Spleen (tissue), 7 donors: ENCODE measurements at regions not wholly inside any gene's neighbourhood (a gene's known extent, or its start where the extent isn't known, plus 50 kb on each side); places are given as distances from the start of the nearest gene placed in this dataset.

Source experiments
- POLR2A ChIP-seq, 3 donors: fragments of 450-650 bp; IDR thresholded peaks; one replicate each; pipeline ENCODE4 v1.5.1; 2017; ENCODE audit warnings: antibody characterized with exemption in 3 of 3, mild to moderate bottlenecking in 1 of 3
- POLR2AphosphoS5 ChIP-seq, 3 donors: sonication (generic); formaldehyde crosslinking; IDR thresholded peaks; one replicate each; pipeline ENCODE4 v1.5.1; 2017; ENCODE audit warnings: antibody characterized with exemption in 3 of 3
- TF ChIP-seq, protein P1 (sequence below), 11 experiments: fragments of 200-600 bp in 7 of 11; fragments of 450-650 bp in 4 of 11; sonication (generic) in 4 of 11; IDR thresholded peaks in 8 of 11; conservative IDR thresholded peaks in 3 of 11; 1 replicate in 7 of 11; 2 replicates in 4 of 11; pipeline versions ENCODE4 v1.4.0 to v1.8.0; 2016 to 2021; ENCODE audit warnings: antibody characterized with exemption in 11 of 11, inconsistent platforms in 4 of 11, mild to moderate bottlenecking in 1 of 11
- donor health status: DM: no; HTN: no; CAD: no; lungs with moderate emphysema.
- donor health status: DM: no; HTN: no; CAD: no.
- donor health status: DM: no; HTN: no; CAD: no.

DNA sequence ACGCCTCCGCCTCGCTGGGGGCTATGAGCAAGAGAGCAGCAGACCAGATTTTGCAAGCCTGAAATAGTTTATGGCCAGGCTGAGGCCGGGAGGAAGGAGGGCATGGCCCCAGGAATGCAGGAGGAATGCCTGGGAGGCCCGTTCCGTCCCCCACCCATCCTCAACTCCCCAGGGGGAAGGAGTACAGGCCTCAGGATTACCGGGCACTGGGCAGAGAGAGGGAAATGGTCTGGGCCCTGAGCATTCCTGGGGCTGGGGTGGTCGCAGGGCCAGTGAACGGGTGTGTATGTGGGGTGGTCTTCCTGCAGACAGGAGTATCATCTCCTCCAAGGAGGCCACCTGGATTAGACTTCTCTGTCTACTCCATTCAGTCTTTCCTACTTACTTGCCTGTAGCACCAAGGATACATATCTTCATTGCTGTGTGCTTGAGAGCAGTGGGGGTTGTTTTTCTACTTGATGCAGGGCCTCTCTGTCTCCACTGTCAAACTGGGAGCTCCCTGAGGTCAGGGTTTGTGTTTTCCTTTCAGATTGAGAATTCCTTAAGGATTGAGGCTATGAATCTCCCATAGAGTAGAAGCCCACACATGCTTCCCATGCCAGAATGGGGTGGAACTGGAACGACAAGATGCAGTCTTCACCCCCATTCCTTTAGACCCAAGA lies 81.3 kb downstream of the VEGFA start:
- TF ChIP-seq POLR2A (IDR thresholded peaks at IDR 0.05): no peak
- TF ChIP-seq, protein P1, sequence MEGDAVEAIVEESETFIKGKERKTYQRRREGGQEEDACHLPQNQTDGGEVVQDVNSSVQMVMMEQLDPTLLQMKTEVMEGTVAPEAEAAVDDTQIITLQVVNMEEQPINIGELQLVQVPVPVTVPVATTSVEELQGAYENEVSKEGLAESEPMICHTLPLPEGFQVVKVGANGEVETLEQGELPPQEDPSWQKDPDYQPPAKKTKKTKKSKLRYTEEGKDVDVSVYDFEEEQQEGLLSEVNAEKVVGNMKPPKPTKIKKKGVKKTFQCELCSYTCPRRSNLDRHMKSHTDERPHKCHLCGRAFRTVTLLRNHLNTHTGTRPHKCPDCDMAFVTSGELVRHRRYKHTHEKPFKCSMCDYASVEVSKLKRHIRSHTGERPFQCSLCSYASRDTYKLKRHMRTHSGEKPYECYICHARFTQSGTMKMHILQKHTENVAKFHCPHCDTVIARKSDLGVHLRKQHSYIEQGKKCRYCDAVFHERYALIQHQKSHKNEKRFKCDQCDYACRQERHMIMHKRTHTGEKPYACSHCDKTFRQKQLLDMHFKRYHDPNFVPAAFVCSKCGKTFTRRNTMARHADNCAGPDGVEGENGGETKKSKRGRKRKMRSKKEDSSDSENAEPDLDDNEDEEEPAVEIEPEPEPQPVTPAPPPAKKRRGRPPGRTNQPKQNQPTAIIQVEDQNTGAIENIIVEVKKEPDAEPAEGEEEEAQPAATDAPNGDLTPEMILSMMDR (IDR thresholded peaks at IDR 0.05 in 8 of 11, conservative IDR thresholded peaks at IDR 0.05 in 3 of 11): no peak
- TF ChIP-seq POLR2AphosphoS5 (IDR thresholded peaks at IDR 0.05): no peak
